PFSK-1 (cell line): ENCODE measurements at regions not wholly inside any gene's neighbourhood (a gene's known extent, or its start where the extent isn't known, plus 50 kb on each side); places are given as distances from the start of the nearest gene placed in this dataset.

Experiments used
- FOXP2 ChIP-seq: optimal IDR thresholded peaks from 2 replicates; pipeline ENCODE3; 2011; ENCODE audit warnings: borderline replicate concordance, control low read depth, inconsistent platforms; ENCODE audit not compliant: insufficient read depth; ENCODE audit errors: extremely low read length, extremely low read depth
- POLR2AphosphoS5 ChIP-seq: IDR thresholded peaks from 2 replicates; pipeline ENCODE4 v1.6.1; 2012; ENCODE audit warnings: low read depth, mild to moderate bottlenecking, control low read depth, low read length, moderate library complexity
- SIN3A ChIP-seq: IDR thresholded peaks from 2 replicates; pipeline ENCODE4 v1.6.1; 2012; ENCODE audit warnings: mild to moderate bottlenecking, low read length, moderate library complexity, borderline replicate concordance; ENCODE audit not compliant: insufficient read depth
- TAF1 ChIP-seq: IDR thresholded peaks from 2 replicates; pipeline ENCODE4 v1.6.1; 2012; ENCODE audit warnings: low read length, control low read depth, borderline replicate concordance; ENCODE audit not compliant: insufficient read depth
- TF ChIP-seq, protein P1 (sequence below), 2 experiments: IDR thresholded peaks; 2 replicates each; pipeline versions ENCODE4 v1.6.1 to v1.8.0; 2011 to 2012; ENCODE audit warnings: low read depth in 2 of 2, low read length in 2 of 2, control low read depth in 1 of 2, inconsistent platforms in 1 of 2, mild to moderate bottlenecking in 1 of 2, moderate library complexity in 1 of 2; ENCODE audit not compliant: insufficient read depth in 1 of 2

DNA sequence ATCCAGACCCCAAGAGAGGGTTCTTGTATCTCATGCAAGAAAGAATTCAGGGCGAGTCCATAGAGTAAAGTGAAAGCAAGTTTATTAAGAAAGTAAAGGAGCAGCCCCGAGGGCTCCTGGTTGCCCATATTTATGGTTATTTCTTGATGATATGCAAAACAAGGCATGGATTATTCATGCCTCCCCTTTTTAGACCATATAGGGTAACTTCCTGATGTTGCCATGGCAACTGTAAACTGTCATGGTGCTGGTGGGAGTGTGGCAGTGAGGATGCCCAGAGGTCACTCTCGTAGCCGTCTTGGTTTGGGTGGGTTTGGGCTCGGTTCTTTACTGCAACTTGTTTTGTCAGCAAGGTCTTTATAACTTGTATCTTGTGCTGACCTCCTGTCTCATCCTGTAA, 750.2 kb upstream of the FANCL start:
- TF ChIP-seq SIN3A (no peak), POLR2AphosphoS5 (no peak)
- TF ChIP-seq, protein P1, sequence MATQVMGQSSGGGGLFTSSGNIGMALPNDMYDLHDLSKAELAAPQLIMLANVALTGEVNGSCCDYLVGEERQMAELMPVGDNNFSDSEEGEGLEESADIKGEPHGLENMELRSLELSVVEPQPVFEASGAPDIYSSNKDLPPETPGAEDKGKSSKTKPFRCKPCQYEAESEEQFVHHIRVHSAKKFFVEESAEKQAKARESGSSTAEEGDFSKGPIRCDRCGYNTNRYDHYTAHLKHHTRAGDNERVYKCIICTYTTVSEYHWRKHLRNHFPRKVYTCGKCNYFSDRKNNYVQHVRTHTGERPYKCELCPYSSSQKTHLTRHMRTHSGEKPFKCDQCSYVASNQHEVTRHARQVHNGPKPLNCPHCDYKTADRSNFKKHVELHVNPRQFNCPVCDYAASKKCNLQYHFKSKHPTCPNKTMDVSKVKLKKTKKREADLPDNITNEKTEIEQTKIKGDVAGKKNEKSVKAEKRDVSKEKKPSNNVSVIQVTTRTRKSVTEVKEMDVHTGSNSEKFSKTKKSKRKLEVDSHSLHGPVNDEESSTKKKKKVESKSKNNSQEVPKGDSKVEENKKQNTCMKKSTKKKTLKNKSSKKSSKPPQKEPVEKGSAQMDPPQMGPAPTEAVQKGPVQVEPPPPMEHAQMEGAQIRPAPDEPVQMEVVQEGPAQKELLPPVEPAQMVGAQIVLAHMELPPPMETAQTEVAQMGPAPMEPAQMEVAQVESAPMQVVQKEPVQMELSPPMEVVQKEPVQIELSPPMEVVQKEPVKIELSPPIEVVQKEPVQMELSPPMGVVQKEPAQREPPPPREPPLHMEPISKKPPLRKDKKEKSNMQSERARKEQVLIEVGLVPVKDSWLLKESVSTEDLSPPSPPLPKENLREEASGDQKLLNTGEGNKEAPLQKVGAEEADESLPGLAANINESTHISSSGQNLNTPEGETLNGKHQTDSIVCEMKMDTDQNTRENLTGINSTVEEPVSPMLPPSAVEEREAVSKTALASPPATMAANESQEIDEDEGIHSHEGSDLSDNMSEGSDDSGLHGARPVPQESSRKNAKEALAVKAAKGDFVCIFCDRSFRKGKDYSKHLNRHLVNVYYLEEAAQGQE (IDR thresholded peaks at IDR 0.05; ENCODE audit: insufficient read depth in 1 of 2, low read depth in 2 of 2, low read length in 2 of 2): no peak

DNA sequence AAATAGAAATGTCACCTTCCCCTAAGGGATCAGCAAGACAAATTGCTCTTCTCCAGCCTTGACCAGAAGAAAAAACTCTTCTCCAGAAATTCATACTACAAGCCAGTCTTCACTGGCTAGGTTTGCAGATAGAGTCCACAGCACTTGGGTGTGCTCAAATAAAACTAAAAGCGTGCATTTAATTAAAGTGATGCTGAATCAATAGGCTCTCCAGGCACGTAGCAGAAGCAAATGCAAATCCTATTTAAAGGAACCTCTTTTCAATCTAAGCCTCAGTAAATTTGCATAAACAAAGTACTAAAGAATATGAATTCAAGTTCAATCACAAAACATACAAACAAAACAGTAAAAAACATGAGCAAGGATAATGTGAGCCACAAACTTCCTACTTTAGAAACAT, 744.4 kb upstream of the FANCL start:
- TF ChIP-seq FOXP2: no peak
- TF ChIP-seq, protein P1 (IDR thresholded peaks at IDR 0.05; ENCODE audit: insufficient read depth in 1 of 2, low read depth in 2 of 2, low read length in 2 of 2): no peak
- no peak for TF ChIP-seq TAF1
- no peak for TF ChIP-seq POLR2AphosphoS5
- no peak for TF ChIP-seq SIN3A

DNA sequence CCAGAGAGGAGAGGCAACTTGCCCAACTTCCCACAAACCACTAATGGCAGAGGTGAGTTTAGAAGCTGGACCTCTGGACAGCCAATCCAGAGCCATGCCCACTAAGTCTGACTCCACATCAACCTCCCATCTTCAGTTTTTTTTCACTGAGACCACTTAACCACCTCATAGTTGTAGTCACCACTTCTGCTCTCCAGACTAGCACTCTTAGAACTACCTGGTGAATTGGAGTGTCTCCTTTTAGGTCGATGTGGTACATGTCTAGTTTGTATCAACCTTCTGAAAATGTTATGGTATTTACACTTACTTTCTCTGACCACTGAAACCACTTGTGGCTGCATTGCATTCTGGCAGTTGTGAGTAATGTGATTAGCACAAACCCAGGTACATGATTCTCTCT, 743.6 kb upstream of the FANCL start:
- TF ChIP-seq, protein P1 (IDR thresholded peaks at IDR 0.05; ENCODE audit: insufficient read depth in 1 of 2, low read depth in 2 of 2, low read length in 2 of 2): no peak
- TF ChIP-seq POLR2AphosphoS5 (no peak), FOXP2 (no peak), TAF1 (no peak), SIN3A (no peak)

DNA sequence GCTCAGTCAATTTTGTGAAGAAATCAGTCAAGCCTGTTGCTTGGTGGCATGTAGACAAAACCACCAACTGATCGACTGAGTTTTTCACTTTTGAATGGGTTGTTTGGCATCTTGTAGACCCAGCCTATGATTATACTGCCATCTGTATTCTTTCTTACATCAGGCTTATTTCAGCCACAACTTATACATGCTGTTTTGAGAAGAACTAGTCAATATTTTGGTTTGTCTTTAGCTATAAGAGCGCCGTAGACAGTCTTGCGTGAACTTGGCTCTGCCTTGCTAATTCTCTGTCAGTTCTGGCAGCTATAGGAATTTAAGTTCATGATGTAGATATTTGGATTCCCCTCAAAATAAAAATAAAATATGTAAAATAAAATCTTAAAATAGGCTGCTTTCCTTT, 742.0 kb upstream of the FANCL start:
- no peak for TF ChIP-seq FOXP2
- TF ChIP-seq TAF1: no peak
- TF ChIP-seq POLR2AphosphoS5: no peak
- no peak for TF ChIP-seq SIN3A
- TF ChIP-seq, protein P1 (IDR thresholded peaks at IDR 0.05; ENCODE audit: insufficient read depth in 1 of 2, low read depth in 2 of 2, low read length in 2 of 2): no peak

DNA sequence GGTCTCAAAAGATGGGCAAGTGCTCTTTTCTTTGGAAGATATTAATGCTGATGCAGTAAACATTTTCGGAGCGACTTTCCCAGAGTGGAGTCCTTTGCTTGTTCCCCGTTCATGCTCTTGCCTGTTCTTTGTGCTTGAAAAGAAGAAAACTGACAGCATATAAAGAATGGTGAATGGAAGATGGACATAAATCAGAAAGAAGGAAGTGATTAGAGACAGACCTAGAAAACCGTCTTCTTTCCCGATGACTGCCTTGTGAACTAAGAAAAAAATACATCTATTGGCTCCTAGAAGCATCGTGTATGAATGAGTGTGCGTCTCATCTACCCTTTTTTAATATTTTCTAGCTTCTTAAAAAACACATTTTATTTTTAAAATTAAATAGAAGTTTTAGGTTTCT, 740.1 kb upstream of the FANCL start:
- no peak for TF ChIP-seq POLR2AphosphoS5
- TF ChIP-seq, protein P1 (IDR thresholded peaks at IDR 0.05; ENCODE audit: insufficient read depth in 1 of 2, low read depth in 2 of 2, low read length in 2 of 2): no peak
- TF ChIP-seq SIN3A: no peak
- no peak for TF ChIP-seq TAF1
- TF ChIP-seq FOXP2: no peak
